ENCODE measurements at regions not wholly inside any gene's neighbourhood (a gene's known extent, or its start where the extent isn't known, plus 50 kb on each side); places are given as distances from the start of the nearest gene placed in this dataset.

DNA sequence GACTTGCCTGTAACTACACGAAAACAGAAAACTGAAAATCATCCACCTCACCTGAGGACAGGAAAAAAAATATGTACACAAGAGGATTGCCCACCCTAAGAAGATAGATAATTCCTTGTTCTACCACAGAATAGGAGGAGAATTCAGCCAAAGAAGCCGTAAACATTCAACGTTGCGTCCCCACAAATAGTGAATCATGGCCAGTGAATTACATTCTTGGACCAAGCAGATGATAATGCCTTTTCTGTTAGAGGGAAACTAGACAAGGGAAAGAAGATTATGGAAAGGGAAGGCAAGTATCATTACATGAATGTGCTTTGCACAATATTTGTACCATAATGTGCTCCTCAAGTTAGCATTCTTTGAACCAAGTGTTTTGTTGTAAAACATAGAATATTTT lies 95.5 kb upstream of the C1QTNF7 start:
- TF ChIP-seq CTCF (IDR thresholded peaks at IDR 0.05) (no peak), POLR2A (IDR thresholded peaks at IDR 0.05) (no peak)

Measured in body of pancreas (tissue), 4 donors.